ENCODE measurements at regions not wholly inside any gene's neighbourhood (a gene's known extent, or its start where the extent isn't known, plus 50 kb on each side); places are given as distances from the start of the nearest gene placed in this dataset.
A peak's percentile ranks its signal among the peaks of the same experiment; 100 is the strongest.

GRCh38 chr5:117761186-117761585, 1186.6 kb upstream of the SEMA6A start:
- no peaks in the 10 kb centered on the region for H3K79me2 ChIP-seq (replicated peaks; ENCODE audit: insufficient read depth)
- TF ChIP-seq ZNF114 (CRISPR knock-in tag; IDR thresholded peaks at IDR 0.05) (no peak), NANOG (IDR thresholded peaks at IDR 0.05; ENCODE audit: borderline replicate concordance) (no peak), REST (IDR thresholded peaks at IDR 0.05; ENCODE audit: unreplicated experiment) (no peak), ZNF331 (CRISPR knock-in tag; IDR thresholded peaks at IDR 0.05; ENCODE audit: low read depth) (no peak), STAT1 (IDR thresholded peaks at IDR 0.05; ENCODE audit: unreplicated experiment) (no peak), ZNF462 (CRISPR knock-in tag; IDR thresholded peaks at IDR 0.05) (no peak), JUNB (IDR thresholded peaks at IDR 0.05; ENCODE audit: unreplicated experiment) (no peak), CREB1 (CRISPR knock-in tag; IDR thresholded peaks at IDR 0.05; ENCODE audit: low read depth) (no peak), ETS1 (IDR thresholded peaks at IDR 0.05) (no peak), CTCF (conservative IDR thresholded peaks at IDR 0.05; ENCODE audit: low read depth in 2 of 2) (no peak), EZH2phosphoT487 (IDR thresholded peaks at IDR 0.05; ENCODE audit: unreplicated experiment) (no peak), EZH2 (IDR thresholded peaks at IDR 0.05; ENCODE audit: low read depth, unreplicated experiment) (no peak), POLR2AphosphoS5 (IDR thresholded peaks at IDR 0.05; ENCODE audit: low read depth) (no peak)
- H3K36me3 ChIP-seq (ENCODE audit: insufficient read depth): no peaks in the 10 kb centered on the region
- H3K4me1 ChIP-seq (ENCODE audit: insufficient read depth): peaks cover 14% of the 10 kb centered on the region; the same call in 1 of the 2 replicates
- Mint-ChIP-seq H3K4me3 (no peak overlapping the region), H3K4me1 (peaks cover 20% of the 10 kb centered on the region), H3K9me3 (no peaks in the 10 kb centered on the region), H3K27ac (peak overlapping the region; percentile 86), H3K36me3 (ENCODE audit: low read depth) (no peaks in the 10 kb centered on the region), H3K27me3 (ENCODE audit: insufficient read depth, low read depth, poor library complexity) (no peaks in the 10 kb centered on the region)
- no peak overlapping the region for H3K27ac ChIP-seq (ENCODE audit: low read depth)
- ATAC-seq (peak; percentile 65), DNase-seq (ENCODE audit: low spot score) (peak; percentile 23)
- H4K20me1 ChIP-seq (replicated peaks; ENCODE audit: insufficient read depth): no peaks in the 10 kb centered on the region
- H3K27me3 ChIP-seq (ENCODE audit: insufficient read depth): no peaks in the 10 kb centered on the region
- H3F3A ChIP-seq (replicated peaks; ENCODE audit: low read depth): no peaks in the 10 kb centered on the region
- no peaks in the 10 kb centered on the region for H3K9me2 ChIP-seq (ENCODE audit: insufficient read depth)
- no peak overlapping the region for H3K4me2 ChIP-seq
- H2AFZ ChIP-seq: peak overlapping the region; percentile 61; the same call in 1 of the 2 replicates
- no peak overlapping the region for H3K4me3 ChIP-seq

All from GM23338 (cell line).